DOHH2 (cell line): ENCODE measurements at regions not wholly inside any gene's neighbourhood (a gene's known extent, or its start where the extent isn't known, plus 50 kb on each side); places are given as distances from the start of the nearest gene placed in this dataset.

ENCODE experiments used
- H3F3A ChIP-seq: fragments of 200-600 bp; sonication (generic), shearing (Covaris generic); 2 replicates; pipeline ENCODE4 v1.6.0; 2016; ENCODE audit warnings: antibody characterized with exemption, mild to moderate bottlenecking; ENCODE audit not compliant: control insufficient read depth, insufficient read depth
- H3K27ac ChIP-seq: fragments of 200-600 bp; sonication (generic); 2 replicates; pipeline ENCODE4 v1.5.1; 2014; ENCODE audit warnings: low read depth, mild to moderate bottlenecking, low read length, moderate library complexity
- H3K27me3 ChIP-seq: fragments of 200-600 bp; sonication (generic); 2 replicates; pipeline ENCODE4 v1.6.1; 2014; ENCODE audit warnings: mild to moderate bottlenecking, low read length, mixed read lengths; ENCODE audit not compliant: control insufficient read depth
- H3K36me3 ChIP-seq: fragments of 200-600 bp; sonication (generic); 2 replicates; pipeline ENCODE4 v1.6.1; 2014; ENCODE audit warnings: mild to moderate bottlenecking, low read length, moderate library complexity, mixed read lengths; ENCODE audit not compliant: control insufficient read depth
- H3K4me1 ChIP-seq: fragments of 200-600 bp; sonication (generic); 2 replicates; pipeline ENCODE4 v1.6.1; 2014; ENCODE audit warnings: mild to moderate bottlenecking, low read length, mixed read lengths; ENCODE audit not compliant: control insufficient read depth
- H3K4me2 ChIP-seq: fragments of 200-600 bp; sonication (generic); 2 replicates; pipeline ENCODE4 v1.6.0; 2014; ENCODE audit warnings: mild to moderate bottlenecking, low read length, moderate library complexity
- H3K4me3 ChIP-seq: fragments of 200-600 bp; sonication (generic); 2 replicates; pipeline ENCODE4 v1.5.1; 2014; ENCODE audit warnings: mild to moderate bottlenecking, low read length, mixed read lengths
- H3K79me2 ChIP-seq: fragments of 200-600 bp; sonication (generic); 2 replicates; pipeline ENCODE4 v1.6.1; 2014; ENCODE audit warnings: mild to moderate bottlenecking, low read length, mixed read lengths; ENCODE audit not compliant: control insufficient read depth
- H3K9me2 ChIP-seq: fragments of 200-600 bp; sonication (generic); replicated peaks from 2 replicates; pipeline ENCODE4 v1.6.1; 2014; ENCODE audit warnings: mild to moderate bottlenecking, low read length, mixed read lengths; ENCODE audit not compliant: control insufficient read depth
- H3K9me3 ChIP-seq: fragments of 200-600 bp; sonication (generic); 2 replicates; pipeline ENCODE4 v1.6.1; 2014; ENCODE audit warnings: antibody characterized with exemption, low read length, mixed read lengths; ENCODE audit not compliant: control insufficient read depth, insufficient read depth
- H4K20me1 ChIP-seq: fragments of 200-600 bp; sonication (generic); 2 replicates; pipeline ENCODE4 v1.6.0; 2014; ENCODE audit warnings: low read depth, mild to moderate bottlenecking, antibody characterized with exemption, low read length, moderate library complexity; ENCODE audit not compliant: control insufficient read depth, insufficient read depth
- EZH2phosphoT487 ChIP-seq: fragments of 200-600 bp; sonication (generic); IDR thresholded peaks from 2 replicates; pipeline ENCODE4 v1.6.1; 2017; ENCODE audit warnings: borderline replicate concordance, mild to moderate bottlenecking, antibody characterized with exemption, low read length, moderate library complexity, mixed read lengths
- TF ChIP-seq, protein P1 (sequence below): fragments of 200-600 bp; sonication (generic); IDR thresholded peaks from one replicate; pipeline ENCODE4 v1.5.1; 2014; ENCODE audit warnings: antibody characterized with exemption, mild to moderate bottlenecking, low read depth, low read length; ENCODE audit not compliant: poor library complexity, severe bottlenecking

DNA sequence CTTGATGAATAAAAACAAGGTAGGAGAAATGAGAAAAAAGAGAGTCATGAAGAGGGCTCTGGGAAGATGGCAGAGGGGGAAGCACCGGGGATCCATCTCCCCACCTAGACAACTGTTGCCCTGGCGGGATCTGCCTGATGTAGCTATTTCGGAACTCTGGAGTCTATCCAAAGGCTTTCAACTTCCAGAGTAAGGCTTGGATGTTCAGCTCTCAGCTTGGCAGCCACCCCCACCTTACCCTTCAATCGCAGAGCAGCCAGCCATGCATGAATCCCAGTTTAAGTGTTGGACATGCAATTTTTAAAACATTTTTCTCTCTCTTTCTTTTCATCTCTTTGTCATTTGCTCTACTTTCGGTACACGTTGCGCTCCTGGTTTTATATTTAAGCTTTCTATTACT lies 275.9 kb upstream of the EXOC2 start:
- no peaks in the 10 kb centered on the region for H3K79me2 ChIP-seq
- H3K27me3 ChIP-seq, result no peaks in the 10 kb centered on the region
- H3F3A ChIP-seq, result no peaks in the 10 kb centered on the region
- H3K27ac ChIP-seq, result no peak overlapping the region
- H3K4me2 ChIP-seq, result no peak overlapping the region
- H3K4me3 ChIP-seq, result no peak overlapping the region
- TF ChIP-seq EZH2phosphoT487, result no peak
- TF ChIP-seq, protein P1, sequence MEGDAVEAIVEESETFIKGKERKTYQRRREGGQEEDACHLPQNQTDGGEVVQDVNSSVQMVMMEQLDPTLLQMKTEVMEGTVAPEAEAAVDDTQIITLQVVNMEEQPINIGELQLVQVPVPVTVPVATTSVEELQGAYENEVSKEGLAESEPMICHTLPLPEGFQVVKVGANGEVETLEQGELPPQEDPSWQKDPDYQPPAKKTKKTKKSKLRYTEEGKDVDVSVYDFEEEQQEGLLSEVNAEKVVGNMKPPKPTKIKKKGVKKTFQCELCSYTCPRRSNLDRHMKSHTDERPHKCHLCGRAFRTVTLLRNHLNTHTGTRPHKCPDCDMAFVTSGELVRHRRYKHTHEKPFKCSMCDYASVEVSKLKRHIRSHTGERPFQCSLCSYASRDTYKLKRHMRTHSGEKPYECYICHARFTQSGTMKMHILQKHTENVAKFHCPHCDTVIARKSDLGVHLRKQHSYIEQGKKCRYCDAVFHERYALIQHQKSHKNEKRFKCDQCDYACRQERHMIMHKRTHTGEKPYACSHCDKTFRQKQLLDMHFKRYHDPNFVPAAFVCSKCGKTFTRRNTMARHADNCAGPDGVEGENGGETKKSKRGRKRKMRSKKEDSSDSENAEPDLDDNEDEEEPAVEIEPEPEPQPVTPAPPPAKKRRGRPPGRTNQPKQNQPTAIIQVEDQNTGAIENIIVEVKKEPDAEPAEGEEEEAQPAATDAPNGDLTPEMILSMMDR, result no peak
- no peaks in the 10 kb centered on the region for H3K9me2 ChIP-seq
- H3K9me3 ChIP-seq, result no peaks in the 10 kb centered on the region
- no peaks in the 10 kb centered on the region for H3K4me1 ChIP-seq
- H4K20me1 ChIP-seq, result no peaks in the 10 kb centered on the region
- H3K36me3 ChIP-seq, result no peaks in the 10 kb centered on the region

DNA sequence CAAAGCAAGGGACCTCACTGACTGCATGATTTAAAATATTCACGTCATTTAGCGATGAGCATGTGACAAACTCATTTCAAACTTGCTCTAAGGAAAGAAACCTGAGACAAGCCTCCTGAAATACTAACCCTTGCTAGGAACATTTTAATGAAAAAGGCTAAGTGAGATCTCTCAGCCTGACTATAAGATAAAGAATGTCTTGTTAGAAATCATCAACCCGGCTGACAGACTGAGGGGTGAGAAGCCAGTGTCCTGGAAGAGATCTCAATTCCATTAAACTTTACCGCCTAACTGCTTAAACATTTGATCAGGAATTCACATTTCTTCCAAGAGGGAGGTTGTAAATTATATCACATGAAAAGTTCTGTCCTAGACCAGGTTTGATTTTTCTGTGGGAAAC lies 274.8 kb upstream of the EXOC2 start:
- no peaks in the 10 kb centered on the region for H3K9me3 ChIP-seq
- no peaks in the 10 kb centered on the region for H3K27me3 ChIP-seq
- H3K4me1 ChIP-seq, result no peaks in the 10 kb centered on the region
- no peak overlapping the region for H3K4me3 ChIP-seq
- no peaks in the 10 kb centered on the region for H3K9me2 ChIP-seq
- no peak overlapping the region for H3K27ac ChIP-seq
- H3K36me3 ChIP-seq, result no peaks in the 10 kb centered on the region
- TF ChIP-seq EZH2phosphoT487, result no peak
- TF ChIP-seq, protein P1, result no peak
- no peak overlapping the region for H3K4me2 ChIP-seq
- no peaks in the 10 kb centered on the region for H4K20me1 ChIP-seq
- H3K79me2 ChIP-seq, result no peaks in the 10 kb centered on the region
- no peaks in the 10 kb centered on the region for H3F3A ChIP-seq

DNA sequence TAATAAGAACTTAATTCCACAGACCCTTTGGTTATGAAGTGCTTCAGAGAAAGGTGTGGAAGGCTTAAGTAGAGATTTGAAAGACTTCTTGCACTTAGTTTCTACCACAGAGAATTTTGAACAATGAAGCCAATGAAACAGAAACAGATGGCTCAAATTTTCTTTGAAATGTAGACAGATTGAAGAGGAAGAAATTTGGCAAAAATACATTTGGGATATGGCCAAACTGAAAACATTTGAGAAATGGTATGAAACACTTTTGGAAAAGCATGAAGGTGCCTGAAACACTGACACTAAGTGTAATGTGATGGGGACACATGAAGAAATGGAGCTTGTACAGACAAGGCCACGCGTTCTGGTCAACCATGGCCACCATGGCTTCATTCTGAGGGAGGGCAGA lies 272.4 kb upstream of the EXOC2 start:
- no peaks in the 10 kb centered on the region for H4K20me1 ChIP-seq
- TF ChIP-seq EZH2phosphoT487, result no peak
- no peak overlapping the region for H3K4me3 ChIP-seq
- no peak overlapping the region for H3K27ac ChIP-seq
- H3K27me3 ChIP-seq, result no peaks in the 10 kb centered on the region
- no peaks in the 10 kb centered on the region for H3F3A ChIP-seq
- H3K9me2 ChIP-seq, result no peaks in the 10 kb centered on the region
- no peak overlapping the region for H3K4me2 ChIP-seq
- H3K79me2 ChIP-seq, result no peaks in the 10 kb centered on the region
- H3K9me3 ChIP-seq, result no peaks in the 10 kb centered on the region
- no peaks in the 10 kb centered on the region for H3K4me1 ChIP-seq
- no peaks in the 10 kb centered on the region for H3K36me3 ChIP-seq

DNA sequence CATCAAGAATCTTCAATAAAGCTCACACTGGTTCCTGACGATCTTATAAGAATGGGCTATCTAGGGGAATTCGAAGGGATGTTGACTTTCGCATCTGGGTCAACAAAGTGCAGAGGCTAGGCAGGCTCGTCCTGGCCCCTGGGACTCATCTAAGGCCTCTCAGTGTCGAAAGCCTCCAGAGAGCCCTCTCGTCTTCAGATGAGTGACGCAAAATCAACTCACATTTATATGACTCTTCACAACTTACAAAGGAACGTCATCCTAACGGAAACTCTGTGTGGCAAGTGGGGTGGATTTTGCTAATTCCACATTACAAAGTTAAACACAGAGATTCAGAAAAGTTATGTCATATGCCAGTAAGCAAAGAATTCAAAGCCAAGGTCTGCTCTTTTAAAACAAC lies 270.5 kb upstream of the EXOC2 start:
- Histone ChIP-seq H3K4me1 (no peaks in the 10 kb centered on the region), H3K4me2 (no peak overlapping the region), H3K27ac (no peak overlapping the region), H4K20me1 (no peaks in the 10 kb centered on the region), H3K79me2 (no peaks in the 10 kb centered on the region), H3K36me3 (no peaks in the 10 kb centered on the region), H3K4me3 (no peak overlapping the region), H3F3A (no peaks in the 10 kb centered on the region), H3K27me3 (no peaks in the 10 kb centered on the region), H3K9me3 (no peaks in the 10 kb centered on the region), H3K9me2 (no peaks in the 10 kb centered on the region)
- TF ChIP-seq EZH2phosphoT487, result no peak
- TF ChIP-seq, protein P1, result no peak
